Ovary (tissue), 7 donors: ENCODE measurements at regions not wholly inside any gene's neighbourhood (a gene's known extent, or its start where the extent isn't known, plus 50 kb on each side); places are given as distances from the start of the nearest gene placed in this dataset.

Source experiments
- DNase-seq, 5 donors: peaks; one replicate each; pipeline ENCODE4 v3.0.0-alpha.2; 2019 to 2020
- H3K27ac ChIP-seq, 2 donors: fragments of 200-600 bp; one replicate each; pipeline versions ENCODE4 v1.5.1 to v1.8.0; 2019 to 2022
- H3K27me3 ChIP-seq: fragments of 200-600 bp; one replicate; pipeline ENCODE4 v1.8.0; 2022
- H3K36me3 ChIP-seq: fragments of 200-600 bp; sonication (generic); one replicate; pipeline ENCODE4 v1.5.1; 2019
- H3K4me1 ChIP-seq: one replicate; pipeline ENCODE4 v1.8.1; 2013; ENCODE audit warnings: mild to moderate bottlenecking, moderate library complexity; ENCODE audit not compliant: insufficient read depth
- H3K4me3 ChIP-seq: fragments of 200-600 bp; sonication (generic); one replicate; pipeline ENCODE4 v1.5.1; 2017
- H3K9me3 ChIP-seq, 2 donors: fragments of 200-600 bp in 1 of 2; sonication (generic) in 1 of 2; one replicate each; pipeline versions ENCODE4 v1.5.1 to v1.8.1; 2013 to 2019; ENCODE audit warnings: mild to moderate bottlenecking in 1 of 2, moderate library complexity in 1 of 2
- EP300 ChIP-seq: sonication (generic); formaldehyde crosslinking; IDR thresholded peaks from one replicate; pipeline ENCODE4 v1.6.1; 2017; ENCODE audit warnings: antibody characterized with exemption
- POLR2A ChIP-seq: fragments of 450-650 bp; IDR thresholded peaks from one replicate; pipeline ENCODE4 v1.6.1; 2017; ENCODE audit warnings: antibody characterized with exemption, mild to moderate bottlenecking, moderate library complexity
- WGBS, 3 donors: extraction: QIAGEN DNeasy Blood & Tissue Kit in 1 of 3; methylation state at CpG; one replicate each; pipeline versions ENCODE4 v1.1.5 to v1.1.7; 2013 to 2017; 5-methylcytosine and 5-hydroxymethylcytosine counted together
- intact Hi-C, 4 donors: fragments of 100-400 bp; cut with DNase I; formaldehyde crosslinking; loops; one replicate each; pipeline versions ENCODE4 v1.11.0 to v1.15.1; 2022 to 2023
- TF ChIP-seq, protein P1 (sequence below), 3 donors: fragments of 450-650 bp in 2 of 3; fragments of 200-600 bp in 1 of 3; IDR thresholded peaks; one replicate each; pipeline versions ENCODE4 v1.5.1 to v1.8.0; 2016 to 2022; ENCODE audit warnings: antibody characterized with exemption in 3 of 3, mild to moderate bottlenecking in 1 of 3
- donor health status: DM: no; HTN: no; CAD: no; lungs with moderate emphysema.
- donor health status: DM: no; HTN: no; CAD: no.
- donor health status: Bipolar disorder and iron deficiency.
- donor health status: DM: no; HTN: no; CAD: no.
- donor health status: DM: yes; HTN: yes; CAD: no.

DNA sequence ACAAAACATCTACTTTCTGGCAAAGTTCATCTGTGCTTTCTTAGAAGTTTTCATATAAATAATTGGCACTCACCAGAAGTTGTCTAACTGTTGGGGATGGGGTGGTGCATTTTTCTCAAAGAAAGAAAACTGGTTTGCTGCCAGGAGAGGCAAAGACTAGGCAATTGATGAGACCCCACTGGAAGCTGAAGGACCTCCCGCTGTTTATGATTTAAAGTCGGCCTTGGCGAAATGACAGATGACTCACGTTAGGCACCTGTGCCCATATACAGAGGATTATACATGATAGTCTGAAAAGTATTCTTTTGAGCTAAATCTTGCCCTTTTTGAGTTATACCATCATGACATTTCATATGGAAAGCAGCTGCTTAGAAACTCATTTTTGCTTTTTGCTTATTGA lies 193.0 kb upstream of the ZFHX3 start:
- no peak for DNase-seq
- H3K4me3 ChIP-seq, result no peak overlapping the region
- 73 to 89% (median 81%) methylated on average over 4 of the region's 4 CpGs for WGBS, 3 donors
- no peak overlapping the region for H3K27ac ChIP-seq
- H3K9me3 ChIP-seq, result no peaks in the 10 kb centered on the region
- no peaks in the 10 kb centered on the region for H3K27me3 ChIP-seq
- intact Hi-C loops, result no loop called here
- TF ChIP-seq POLR2A, result no peak
- no peak for TF ChIP-seq EP300
- H3K36me3 ChIP-seq, result no peaks in the 10 kb centered on the region
- no peaks in the 10 kb centered on the region for H3K4me1 ChIP-seq

DNA sequence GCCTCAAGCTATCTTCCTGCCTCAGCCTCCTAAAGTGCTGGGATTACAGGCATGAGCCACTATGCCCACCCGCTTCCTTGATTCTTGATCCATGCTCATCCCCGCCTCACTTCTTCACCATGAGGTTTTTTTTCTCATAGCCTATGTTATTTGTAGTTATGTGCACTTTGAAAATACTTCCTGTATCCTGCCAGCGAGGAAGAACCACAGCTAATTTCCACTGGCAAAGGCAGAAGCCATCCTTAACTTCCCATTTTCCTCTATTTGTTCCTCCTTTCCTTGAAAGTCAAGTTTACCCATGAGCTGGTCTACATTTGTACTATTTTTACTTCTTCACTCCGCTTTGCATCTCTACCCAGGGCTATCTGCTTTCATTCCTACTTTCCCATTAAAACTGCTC lies 189.7 kb upstream of the ZFHX3 start:
- no peaks in the 10 kb centered on the region for H3K9me3 ChIP-seq
- H3K27me3 ChIP-seq, result no peaks in the 10 kb centered on the region
- H3K4me1 ChIP-seq, result peaks cover under 1% of the 10 kb centered on the region
- intact Hi-C loops, result no loop called here
- no peak for TF ChIP-seq EP300
- TF ChIP-seq, protein P1, sequence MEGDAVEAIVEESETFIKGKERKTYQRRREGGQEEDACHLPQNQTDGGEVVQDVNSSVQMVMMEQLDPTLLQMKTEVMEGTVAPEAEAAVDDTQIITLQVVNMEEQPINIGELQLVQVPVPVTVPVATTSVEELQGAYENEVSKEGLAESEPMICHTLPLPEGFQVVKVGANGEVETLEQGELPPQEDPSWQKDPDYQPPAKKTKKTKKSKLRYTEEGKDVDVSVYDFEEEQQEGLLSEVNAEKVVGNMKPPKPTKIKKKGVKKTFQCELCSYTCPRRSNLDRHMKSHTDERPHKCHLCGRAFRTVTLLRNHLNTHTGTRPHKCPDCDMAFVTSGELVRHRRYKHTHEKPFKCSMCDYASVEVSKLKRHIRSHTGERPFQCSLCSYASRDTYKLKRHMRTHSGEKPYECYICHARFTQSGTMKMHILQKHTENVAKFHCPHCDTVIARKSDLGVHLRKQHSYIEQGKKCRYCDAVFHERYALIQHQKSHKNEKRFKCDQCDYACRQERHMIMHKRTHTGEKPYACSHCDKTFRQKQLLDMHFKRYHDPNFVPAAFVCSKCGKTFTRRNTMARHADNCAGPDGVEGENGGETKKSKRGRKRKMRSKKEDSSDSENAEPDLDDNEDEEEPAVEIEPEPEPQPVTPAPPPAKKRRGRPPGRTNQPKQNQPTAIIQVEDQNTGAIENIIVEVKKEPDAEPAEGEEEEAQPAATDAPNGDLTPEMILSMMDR (IDR thresholded peaks at IDR 0.05), result no peak
- TF ChIP-seq POLR2A, result no peak
- H3K4me3 ChIP-seq, result no peak overlapping the region
- no peak for DNase-seq
- WGBS, 3 donors, result 90 to 94% (median 90%) methylated on average over 4 of the region's 4 CpGs
- no peaks in the 10 kb centered on the region for H3K36me3 ChIP-seq
- H3K27ac ChIP-seq, result no peak overlapping the region

DNA sequence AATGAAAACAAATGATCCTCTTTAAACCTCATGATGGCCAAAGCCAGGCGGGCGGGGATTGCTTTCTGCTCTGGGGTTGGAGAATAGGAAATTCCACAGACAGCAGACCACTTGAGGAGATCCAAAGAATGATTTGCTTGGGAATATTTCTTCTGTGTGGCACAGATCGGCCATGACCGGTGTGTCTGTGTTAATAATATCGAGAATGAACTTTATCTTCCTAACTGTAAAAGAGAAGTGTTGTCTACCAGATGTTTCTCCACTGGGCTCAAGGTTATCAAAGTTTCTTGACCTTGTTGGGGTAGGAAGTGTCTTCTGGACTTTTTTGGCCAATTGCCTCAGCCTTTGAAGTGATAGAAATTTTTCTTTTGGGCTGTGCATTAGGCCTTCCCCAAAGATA lies 186.6 kb upstream of the ZFHX3 start:
- H3K27ac ChIP-seq, result no peak overlapping the region
- no peak for DNase-seq
- TF ChIP-seq POLR2A (no peak), EP300 (no peak)
- TF ChIP-seq, protein P1 (IDR thresholded peaks at IDR 0.05), result no peak
- no peaks in the 10 kb centered on the region for H3K9me3 ChIP-seq
- H3K4me3 ChIP-seq, result no peak overlapping the region
- 43 to 52% (median 47%) methylated on average over 5 of the region's 5 CpGs for WGBS, 3 donors
- no peaks in the 10 kb centered on the region for H3K36me3 ChIP-seq
- peaks cover 2% of the 10 kb centered on the region for H3K4me1 ChIP-seq
- no peaks in the 10 kb centered on the region for H3K27me3 ChIP-seq
- intact Hi-C loops, result no loop called here

DNA sequence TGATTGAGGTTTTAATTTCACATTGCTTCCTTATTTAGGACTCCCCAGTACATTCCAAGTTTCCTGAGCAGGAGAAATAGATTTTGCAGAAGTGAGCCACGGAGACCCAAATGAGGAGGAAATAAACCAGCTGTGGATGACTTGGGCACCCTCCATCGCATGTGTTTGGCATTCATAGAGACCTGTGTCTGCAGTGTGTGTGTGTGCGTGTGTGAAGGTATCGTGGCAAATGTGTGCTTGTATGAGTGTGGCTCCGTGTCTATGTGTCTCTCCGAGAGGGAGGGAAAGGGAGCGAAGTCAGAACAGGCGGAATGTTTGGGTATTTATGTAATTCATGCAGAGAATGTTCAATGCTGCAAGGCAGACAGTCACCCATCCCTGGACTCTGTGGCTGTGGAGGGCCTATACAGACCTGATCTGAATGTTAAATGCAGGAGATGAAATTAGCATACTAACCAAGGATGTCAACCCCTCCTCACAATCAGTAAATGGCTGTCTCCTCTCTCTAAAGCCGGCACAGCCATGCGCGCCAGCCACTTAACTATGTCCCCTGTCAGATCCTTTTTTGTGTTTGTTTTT lies 186.0 kb upstream of the ZFHX3 start:
- no peak overlapping the region for H3K4me3 ChIP-seq
- intact Hi-C loops, result no loop called here
- 29 to 34% (median 33%) methylated on average over 11 of the region's 11 CpGs for WGBS, 3 donors
- H3K9me3 ChIP-seq, result no peaks in the 10 kb centered on the region
- no peaks in the 10 kb centered on the region for H3K36me3 ChIP-seq
- H3K27me3 ChIP-seq, result no peaks in the 10 kb centered on the region
- peaks cover 2% of the 10 kb centered on the region for H3K4me1 ChIP-seq
- no peak overlapping the region for H3K27ac ChIP-seq
- peak in 1 of 5 donors; percentile 17 for DNase-seq
- no peak for TF ChIP-seq POLR2A
- TF ChIP-seq, protein P1 (IDR thresholded peaks at IDR 0.05), result no peak
- TF ChIP-seq EP300, result no peak

DNA sequence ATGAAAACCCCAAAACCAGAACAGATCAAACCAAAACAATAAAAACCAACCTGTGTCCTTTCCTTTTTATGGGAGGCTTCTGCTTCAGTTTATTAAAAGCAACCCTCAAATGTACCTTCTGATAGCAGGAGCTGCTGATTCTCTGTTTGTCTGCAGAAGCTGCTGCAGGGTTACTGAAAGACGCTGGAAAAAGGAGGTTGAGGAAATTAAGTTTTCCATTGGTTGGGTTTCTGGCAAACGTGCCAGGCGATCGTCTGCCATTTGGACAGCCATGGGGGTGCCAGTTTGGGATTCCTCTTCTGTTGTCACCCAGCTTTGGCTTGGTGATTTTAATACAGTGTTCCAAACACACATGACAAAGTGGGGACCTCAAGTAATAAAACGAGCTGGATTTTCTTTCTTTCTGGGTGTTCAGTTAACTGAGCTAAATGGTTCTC lies 185.4 kb upstream of the ZFHX3 start:
- TF ChIP-seq POLR2A (no peak), EP300 (no peak)
- TF ChIP-seq, protein P1 (IDR thresholded peaks at IDR 0.05), result no peak
- intact Hi-C loops, result no loop called here
- no peak overlapping the region for H3K27ac ChIP-seq
- peaks cover 2% of the 10 kb centered on the region for H3K4me1 ChIP-seq
- no peaks in the 10 kb centered on the region for H3K36me3 ChIP-seq
- no peaks in the 10 kb centered on the region for H3K9me3 ChIP-seq
- H3K27me3 ChIP-seq, result no peaks in the 10 kb centered on the region
- H3K4me3 ChIP-seq, result no peak overlapping the region
- DNase-seq, result no peak
- WGBS, 3 donors, result 6 to 18% (median 12%) methylated on average over 5 of the region's 5 CpGs
